GM23248 (cell line): ENCODE measurements at regions not wholly inside any gene's neighbourhood (a gene's known extent, or its start where the extent isn't known, plus 50 kb on each side); places are given as distances from the start of the nearest gene placed in this dataset.

Experiments
- EZH2 ChIP-seq: fragments of 200-600 bp; sonication (generic); IDR thresholded peaks from 2 replicates; pipeline ENCODE4 v1.6.1; 2018; ENCODE audit warnings: antibody characterized with exemption, mild to moderate bottlenecking; ENCODE audit not compliant: insufficient read depth, poor library complexity, severe bottlenecking
- EZH2phosphoT487 ChIP-seq: fragments of 200-600 bp; sonication (generic); IDR thresholded peaks from 2 replicates; pipeline ENCODE4 v1.6.1; 2018; ENCODE audit warnings: antibody characterized with exemption, moderate library complexity, mild to moderate bottlenecking, low read depth; ENCODE audit not compliant: insufficient read depth

GRCh38 chr10:131846240-131847101 lies 54.3 kb upstream of the PPP2R2D start:
- no peak for TF ChIP-seq EZH2
- no peak for TF ChIP-seq EZH2phosphoT487
